CD4-positive, alpha-beta T cell treated with Interleukin-6 at 100 ng/mL for 8 hours (primary cell): ENCODE measurements at regions not wholly inside any gene's neighbourhood (a gene's known extent, or its start where the extent isn't known, plus 50 kb on each side); places are given as distances from the start of the nearest gene placed in this dataset.

Experiments used
- DNase-seq: peaks from one replicate; pipeline ENCODE4 v3.0.0-alpha.2; 2020; ENCODE audit warnings: mixed read lengths, low spot score

GRCh38 chr14:65877624-65878023, 465.1 kb downstream of the FUT8 start:
- peak; percentile 17 for DNase-seq

GRCh38 chr14:65878586-65878985, 466.1 kb downstream of the FUT8 start:
- no peak for DNase-seq

- peak; percentile 10 for DNase-seq
Observed at GRCh38 chr14:65879248-65880009, 466.9 kb downstream of the FUT8 start.

- no peak for DNase-seq
Observed at GRCh38 chr14:65880507-65880906, 468.0 kb downstream of the FUT8 start.

GRCh38 chr14:65881642-65882041, 469.1 kb downstream of the FUT8 start:
- DNase-seq, result no peak

- DNase-seq, result no peak
Observed at GRCh38 chr14:65888677-65889076, 476.1 kb downstream of the FUT8 start.

GRCh38 chr14:65892315-65892714, 479.8 kb downstream of the FUT8 start:
- no peak for DNase-seq

GRCh38 chr14:65900164-65900563, 487.6 kb downstream of the FUT8 start:
- no peak for DNase-seq

- DNase-seq, result no peak
Observed at GRCh38 chr14:65901595-65901994, 489.1 kb downstream of the FUT8 start.

GRCh38 chr14:65904988-65905387, 492.5 kb downstream of the FUT8 start:
- DNase-seq, result no peak

- no peak for DNase-seq
Observed at GRCh38 chr14:65906344-65906743, 493.8 kb downstream of the FUT8 start.

GRCh38 chr14:65906948-65907347, 494.4 kb downstream of the FUT8 start:
- no peak for DNase-seq

GRCh38 chr14:65910108-65910786, 497.7 kb downstream of the FUT8 start:
- DNase-seq, result no peak

GRCh38 chr14:65915125-65915524, 502.6 kb downstream of the FUT8 start:
- DNase-seq, result no peak

GRCh38 chr14:65916055-65916454, 503.5 kb downstream of the FUT8 start:
- DNase-seq, result no peak

GRCh38 chr14:65920996-65921395, 508.5 kb downstream of the FUT8 start:
- DNase-seq, result no peak

- DNase-seq, result no peak
Observed at GRCh38 chr14:65922142-65922541, 509.6 kb downstream of the FUT8 start.

- no peak for DNase-seq
Observed at GRCh38 chr14:65926504-65926903, 514.0 kb downstream of the FUT8 start.

- DNase-seq, result peak; percentile 17
Observed at GRCh38 chr14:65926935-65927700, 514.6 kb downstream of the FUT8 start.

- peak; percentile 88 for DNase-seq
Observed at GRCh38 chr14:65927931-65928356, 515.4 kb downstream of the FUT8 start.

GRCh38 chr14:65928995-65929394, 516.5 kb downstream of the FUT8 start:
- DNase-seq, result no peak

GRCh38 chr14:65933400-65934069, 521.0 kb downstream of the FUT8 start:
- no peak for DNase-seq
